Hepatocyte (in vitro differentiated cells): ENCODE measurements at regions not wholly inside any gene's neighbourhood (a gene's known extent, or its start where the extent isn't known, plus 50 kb on each side); places are given as distances from the start of the nearest gene placed in this dataset.
A peak's percentile ranks its signal among the peaks of the same experiment; 100 is the strongest.

Experiments
- DNase-seq: peaks from one replicate; pipeline ENCODE4 v3.0.0-alpha.2; 2016; ENCODE audit warnings: low spot score
- H2AFZ ChIP-seq: fragments of 200-600 bp; sonication (generic); 2 replicates; pipeline ENCODE4 v1.6.0; 2016; ENCODE audit warnings: antibody characterized with exemption, mild to moderate bottlenecking
- H3K27ac ChIP-seq: fragments of 200-600 bp; sonication (generic); 2 replicates; pipeline ENCODE4 v1.5.1; 2016; ENCODE audit warnings: mild to moderate bottlenecking
- H3K27me3 ChIP-seq: fragments of 200-600 bp; sonication (generic); 2 replicates; pipeline ENCODE4 v1.6.1; 2016
- H3K36me3 ChIP-seq: fragments of 200-600 bp; sonication (generic); replicated peaks from 2 replicates; pipeline ENCODE4 v1.5.1; 2016; ENCODE audit warnings: low read depth; ENCODE audit not compliant: insufficient read depth
- H3K4me1 ChIP-seq: fragments of 200-600 bp; sonication (generic); 2 replicates; pipeline ENCODE4 v1.5.1; 2016; ENCODE audit warnings: mild to moderate bottlenecking, moderate library complexity; ENCODE audit not compliant: insufficient read depth
- H3K4me2 ChIP-seq: fragments of 200-600 bp; sonication (generic); 2 replicates; pipeline ENCODE4 v1.6.0; 2016
- H3K4me3 ChIP-seq: fragments of 200-600 bp; sonication (generic); 2 replicates; pipeline ENCODE4 v1.5.1; 2016; ENCODE audit warnings: mild to moderate bottlenecking
- H3K79me2 ChIP-seq: fragments of 200-600 bp; sonication (generic); 2 replicates; pipeline ENCODE4 v1.6.0; 2017; ENCODE audit warnings: mild to moderate bottlenecking
- H3K9me2 ChIP-seq: fragments of 200-600 bp; sonication (generic); replicated peaks from 2 replicates; pipeline ENCODE4 v1.6.0; 2017; ENCODE audit warnings: mild to moderate bottlenecking; ENCODE audit not compliant: insufficient read depth
- H3K9me3 ChIP-seq: fragments of 200-600 bp; sonication (generic); 2 replicates; pipeline ENCODE4 v1.5.1; 2016; ENCODE audit warnings: low read depth, mild to moderate bottlenecking
- H4K20me1 ChIP-seq: fragments of 200-600 bp; sonication (generic); 2 replicates; pipeline ENCODE4 v1.6.0; 2016; ENCODE audit warnings: mild to moderate bottlenecking; ENCODE audit not compliant: insufficient read depth, poor library complexity, severe bottlenecking
- EZH2 ChIP-seq: fragments of 200-600 bp; sonication (generic); IDR thresholded peaks from 2 replicates; pipeline ENCODE4 v1.6.1; 2016; ENCODE audit warnings: antibody characterized with exemption, mild to moderate bottlenecking, borderline replicate concordance
- EZH2phosphoT487 ChIP-seq: fragments of 200-600 bp; sonication (generic); IDR thresholded peaks from one replicate; pipeline ENCODE4 v1.6.1; 2018; ENCODE audit warnings: antibody characterized with exemption, mild to moderate bottlenecking, low read depth, moderate library complexity; ENCODE audit not compliant: unreplicated experiment, severe bottlenecking
- WGBS: methylation state at CpG from one replicate; pipeline ENCODE4 v1.1.6; 2016; ENCODE audit warnings: low lambda C conversion rate; ENCODE audit errors: missing lambda C conversion rate; 5-methylcytosine and 5-hydroxymethylcytosine counted together
- TF ChIP-seq, protein P1 (sequence below): fragments of 200-600 bp; sonication (generic); IDR thresholded peaks from 2 replicates; pipeline ENCODE4 v1.5.1; 2016; ENCODE audit warnings: antibody characterized with exemption, mild to moderate bottlenecking; ENCODE audit not compliant: poor library complexity

DNA sequence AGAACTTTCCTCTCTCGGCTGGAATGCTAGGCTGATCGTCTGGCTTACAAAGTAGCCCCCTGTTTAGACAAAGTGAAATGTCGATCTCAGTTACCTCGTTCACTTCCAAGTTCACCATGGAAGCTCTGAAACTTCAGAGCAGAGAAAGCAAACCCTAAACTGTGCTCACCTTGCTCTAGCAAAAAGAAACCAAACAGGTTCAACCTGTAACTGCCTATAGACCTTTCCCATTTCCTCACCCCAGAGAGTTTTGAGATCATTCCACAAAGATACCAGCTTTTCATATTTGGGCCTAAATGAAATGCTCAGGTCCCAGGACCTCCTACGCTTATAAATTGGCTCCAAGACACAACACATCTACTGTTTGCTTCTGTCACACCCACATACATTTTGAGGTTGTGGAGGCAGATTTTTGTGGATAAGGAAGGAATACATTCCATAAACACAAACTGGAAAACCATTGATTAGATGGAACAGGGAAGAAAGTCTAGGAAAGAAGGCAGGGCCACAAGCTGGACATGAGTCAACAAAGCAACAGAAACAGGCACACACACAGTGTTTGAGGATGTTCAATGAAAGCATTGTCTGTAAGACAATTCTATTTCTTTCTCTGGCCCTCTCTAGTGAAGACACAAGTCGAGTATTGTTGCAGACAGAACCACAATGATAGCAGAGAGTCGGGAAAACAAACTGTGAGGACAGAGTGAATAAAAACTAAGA is 52.8 kb upstream of the TGIF1 start:
- DNase-seq = no peak
- no peaks in the 10 kb centered on the region for H3K27me3 ChIP-seq
- H3K36me3 ChIP-seq = no peaks in the 10 kb centered on the region
- H2AFZ ChIP-seq = peak overlapping the region; percentile 34
- H3K4me3 ChIP-seq = no peak overlapping the region
- H3K27ac ChIP-seq = peak overlapping the region; percentile 61
- H3K9me2 ChIP-seq = no peaks in the 10 kb centered on the region
- TF ChIP-seq, protein P1, sequence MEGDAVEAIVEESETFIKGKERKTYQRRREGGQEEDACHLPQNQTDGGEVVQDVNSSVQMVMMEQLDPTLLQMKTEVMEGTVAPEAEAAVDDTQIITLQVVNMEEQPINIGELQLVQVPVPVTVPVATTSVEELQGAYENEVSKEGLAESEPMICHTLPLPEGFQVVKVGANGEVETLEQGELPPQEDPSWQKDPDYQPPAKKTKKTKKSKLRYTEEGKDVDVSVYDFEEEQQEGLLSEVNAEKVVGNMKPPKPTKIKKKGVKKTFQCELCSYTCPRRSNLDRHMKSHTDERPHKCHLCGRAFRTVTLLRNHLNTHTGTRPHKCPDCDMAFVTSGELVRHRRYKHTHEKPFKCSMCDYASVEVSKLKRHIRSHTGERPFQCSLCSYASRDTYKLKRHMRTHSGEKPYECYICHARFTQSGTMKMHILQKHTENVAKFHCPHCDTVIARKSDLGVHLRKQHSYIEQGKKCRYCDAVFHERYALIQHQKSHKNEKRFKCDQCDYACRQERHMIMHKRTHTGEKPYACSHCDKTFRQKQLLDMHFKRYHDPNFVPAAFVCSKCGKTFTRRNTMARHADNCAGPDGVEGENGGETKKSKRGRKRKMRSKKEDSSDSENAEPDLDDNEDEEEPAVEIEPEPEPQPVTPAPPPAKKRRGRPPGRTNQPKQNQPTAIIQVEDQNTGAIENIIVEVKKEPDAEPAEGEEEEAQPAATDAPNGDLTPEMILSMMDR = no peak
- TF ChIP-seq EZH2 = no peak
- TF ChIP-seq EZH2phosphoT487 = no peak
- H3K9me3 ChIP-seq = no peaks in the 10 kb centered on the region
- H3K79me2 ChIP-seq = no peaks in the 10 kb centered on the region
- H4K20me1 ChIP-seq = no peaks in the 10 kb centered on the region
- no peak overlapping the region for H3K4me2 ChIP-seq
- 60% methylated on average over 7 of the region's 7 CpGs for WGBS
- peaks cover under 1% of the 10 kb centered on the region for H3K4me1 ChIP-seq

DNA sequence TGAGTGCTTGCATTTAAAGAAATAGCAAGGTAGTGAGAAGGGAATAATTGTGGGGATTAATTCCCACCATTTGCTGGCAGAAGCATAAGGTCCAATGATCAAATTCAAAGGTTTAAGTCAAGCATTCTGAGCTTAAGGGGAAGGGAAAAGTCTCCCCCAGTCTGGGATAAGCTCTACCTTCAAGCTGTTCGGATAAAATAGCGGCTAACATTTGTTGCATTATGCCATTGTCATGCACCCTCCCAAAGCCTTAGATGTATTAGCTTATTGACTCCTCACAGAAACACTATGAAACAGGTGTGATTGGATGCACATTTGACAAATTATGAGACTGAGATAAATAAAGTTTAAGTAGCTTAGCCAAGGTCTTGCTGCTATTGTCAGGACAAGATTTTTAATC is 52.2 kb upstream of the TGIF1 start:
- Histone ChIP-seq H3K9me2 (no peaks in the 10 kb centered on the region), H3K27me3 (no peaks in the 10 kb centered on the region), H2AFZ (no peak overlapping the region), H3K9me3 (no peaks in the 10 kb centered on the region), H3K36me3 (no peaks in the 10 kb centered on the region), H4K20me1 (no peaks in the 10 kb centered on the region), H3K27ac (no peak overlapping the region), H3K4me3 (no peak overlapping the region), H3K79me2 (no peaks in the 10 kb centered on the region), H3K4me2 (no peak overlapping the region), H3K4me1 (peaks cover 4% of the 10 kb centered on the region)
- TF ChIP-seq, protein P1 = no peak
- TF ChIP-seq EZH2 (no peak), EZH2phosphoT487 (no peak)
- DNase-seq = no peak
- WGBS = 97% methylated on average over 2 of the region's 2 CpGs
